C4-2B (cell line): ENCODE measurements at regions not wholly inside any gene's neighbourhood (a gene's known extent, or its start where the extent isn't known, plus 50 kb on each side); places are given as distances from the start of the nearest gene placed in this dataset.

Experiments
- ZFX ChIP-seq: fragments of 450-650 bp; IDR thresholded peaks from 2 replicates; pipeline ENCODE4 v1.6.1; 2017
- TF ChIP-seq, protein P1 (sequence below): fragments of 450-650 bp; conservative IDR thresholded peaks from 2 replicates; pipeline ENCODE4 v1.5.1; 2017; ENCODE audit warnings: mild to moderate bottlenecking

- TF ChIP-seq, protein P1, sequence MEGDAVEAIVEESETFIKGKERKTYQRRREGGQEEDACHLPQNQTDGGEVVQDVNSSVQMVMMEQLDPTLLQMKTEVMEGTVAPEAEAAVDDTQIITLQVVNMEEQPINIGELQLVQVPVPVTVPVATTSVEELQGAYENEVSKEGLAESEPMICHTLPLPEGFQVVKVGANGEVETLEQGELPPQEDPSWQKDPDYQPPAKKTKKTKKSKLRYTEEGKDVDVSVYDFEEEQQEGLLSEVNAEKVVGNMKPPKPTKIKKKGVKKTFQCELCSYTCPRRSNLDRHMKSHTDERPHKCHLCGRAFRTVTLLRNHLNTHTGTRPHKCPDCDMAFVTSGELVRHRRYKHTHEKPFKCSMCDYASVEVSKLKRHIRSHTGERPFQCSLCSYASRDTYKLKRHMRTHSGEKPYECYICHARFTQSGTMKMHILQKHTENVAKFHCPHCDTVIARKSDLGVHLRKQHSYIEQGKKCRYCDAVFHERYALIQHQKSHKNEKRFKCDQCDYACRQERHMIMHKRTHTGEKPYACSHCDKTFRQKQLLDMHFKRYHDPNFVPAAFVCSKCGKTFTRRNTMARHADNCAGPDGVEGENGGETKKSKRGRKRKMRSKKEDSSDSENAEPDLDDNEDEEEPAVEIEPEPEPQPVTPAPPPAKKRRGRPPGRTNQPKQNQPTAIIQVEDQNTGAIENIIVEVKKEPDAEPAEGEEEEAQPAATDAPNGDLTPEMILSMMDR: peak; percentile 75
- no peak for TF ChIP-seq ZFX
Measured at GRCh38 chr3:145767909-145768308, 393.1 kb downstream of the PLOD2 start.
